NCI-H345 treated with DMSO at 0.1 percent for 48 hours (cell line): ENCODE measurements at regions not wholly inside any gene's neighbourhood (a gene's known extent, or its start where the extent isn't known, plus 50 kb on each side); places are given as distances from the start of the nearest gene placed in this dataset.
"Not testable (repeated sequence)": the region's sequence is repeated elsewhere in the genome, so short reads cannot be mapped to it uniquely, and the experiment has no call there.

ENCODE experiments used
- DNase-seq: peaks from one replicate; lab custom pipeline; 2025; ENCODE audit not compliant: unreplicated experiment; lab: John Stamatoyannopoulos, UW

DNA sequence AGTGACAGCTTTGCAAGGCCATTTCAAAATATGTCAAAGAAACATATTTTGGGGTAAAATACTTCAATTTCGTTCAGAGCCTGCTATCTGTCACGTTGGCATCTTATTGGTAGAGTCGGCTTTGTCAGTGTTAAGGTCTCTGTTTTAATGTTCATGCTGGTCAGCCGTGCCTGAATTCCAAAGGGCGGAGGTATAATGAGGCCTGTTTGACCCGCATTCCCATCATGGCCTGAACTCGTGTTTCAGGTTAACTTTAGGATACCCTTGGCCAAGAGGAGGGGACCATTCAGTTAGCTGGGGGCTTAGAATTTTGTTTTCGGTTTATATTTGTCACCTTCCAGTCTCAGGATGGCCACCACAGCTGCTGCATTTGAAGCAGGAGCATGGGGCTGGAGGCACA is 236.4 kb downstream of the NFATC2 start:
- no peak for DNase-seq

DNA sequence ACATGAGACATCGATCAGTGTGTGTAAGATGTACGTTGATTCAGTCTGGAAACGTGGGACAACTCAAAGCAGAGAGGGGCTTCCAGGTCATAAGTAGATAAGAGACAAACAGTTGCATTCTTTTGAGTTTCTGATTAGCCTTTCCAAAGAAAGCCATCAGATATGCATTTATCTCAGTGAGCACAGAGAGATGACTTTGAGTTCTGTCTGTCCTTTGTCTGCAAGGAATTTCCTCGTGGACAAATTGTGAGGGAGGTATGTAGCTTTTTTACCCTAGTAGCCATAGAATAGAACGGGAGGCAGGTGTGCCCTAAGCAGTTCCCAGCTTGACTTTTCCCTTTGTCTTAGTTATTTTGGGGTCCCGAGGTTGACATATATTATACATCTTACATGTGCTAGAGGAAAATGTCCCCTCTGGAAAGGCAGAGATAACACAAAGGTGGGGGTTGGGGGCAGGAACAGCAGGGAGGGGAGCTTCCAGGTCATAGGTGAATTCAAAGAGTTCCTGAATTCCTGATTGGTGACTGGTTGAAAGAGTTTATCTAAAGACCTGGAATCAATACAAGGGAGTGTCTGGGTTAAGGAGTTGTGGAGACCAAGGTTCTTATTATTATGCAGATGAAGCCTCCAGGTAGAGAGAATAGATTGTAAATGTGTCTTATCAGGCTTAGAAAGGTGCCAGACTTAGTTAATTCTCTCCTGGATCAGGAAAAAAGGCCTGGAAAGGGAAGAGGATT is 237.0 kb downstream of the NFATC2 start:
- no peak for DNase-seq

DNA sequence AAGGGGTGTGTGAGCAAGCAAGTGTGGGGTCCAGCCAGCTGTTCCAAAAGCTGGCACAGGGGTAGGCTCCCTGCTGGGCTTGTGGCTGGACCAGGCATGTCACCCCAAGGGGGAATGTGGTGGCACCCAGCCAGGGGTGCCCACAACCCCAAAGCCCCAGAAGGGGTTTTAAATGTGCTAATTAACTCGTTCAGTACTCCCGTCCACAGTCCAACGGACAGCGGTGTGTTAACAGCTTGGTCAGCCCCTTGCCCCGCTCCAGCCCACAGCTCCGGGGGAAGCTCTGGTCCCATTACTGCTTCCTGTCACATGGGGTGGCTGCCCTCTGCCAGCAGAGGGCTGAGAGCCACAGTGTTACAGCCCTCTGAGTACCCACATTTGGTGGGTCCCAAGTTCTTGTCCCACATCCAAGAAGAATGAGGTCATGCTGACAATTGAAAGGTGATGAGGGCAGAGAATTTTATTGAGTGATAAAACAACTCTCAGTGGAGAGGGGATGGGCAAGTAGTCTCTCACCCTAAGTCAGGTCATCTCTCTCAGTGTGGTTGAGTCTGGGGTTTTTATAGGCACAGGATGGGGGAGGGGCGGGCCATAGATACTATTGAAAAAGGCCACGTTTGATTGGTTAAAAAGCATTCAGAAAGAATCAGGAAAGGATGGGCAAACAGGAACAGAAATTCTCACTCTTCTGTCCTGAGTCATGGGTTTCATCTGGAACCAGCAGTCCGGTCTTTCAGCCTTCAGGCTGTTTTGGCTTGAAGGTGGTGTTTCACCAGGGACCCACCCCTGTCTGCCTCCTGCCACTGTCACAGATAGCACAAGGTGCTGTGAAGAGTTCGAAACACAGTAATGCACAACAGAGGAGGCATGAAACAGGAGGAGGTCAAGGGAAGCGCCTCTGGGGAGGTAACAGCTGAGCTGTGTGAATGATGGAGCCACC is 238.5 kb downstream of the NFATC2 start:
- no peak for DNase-seq

DNA sequence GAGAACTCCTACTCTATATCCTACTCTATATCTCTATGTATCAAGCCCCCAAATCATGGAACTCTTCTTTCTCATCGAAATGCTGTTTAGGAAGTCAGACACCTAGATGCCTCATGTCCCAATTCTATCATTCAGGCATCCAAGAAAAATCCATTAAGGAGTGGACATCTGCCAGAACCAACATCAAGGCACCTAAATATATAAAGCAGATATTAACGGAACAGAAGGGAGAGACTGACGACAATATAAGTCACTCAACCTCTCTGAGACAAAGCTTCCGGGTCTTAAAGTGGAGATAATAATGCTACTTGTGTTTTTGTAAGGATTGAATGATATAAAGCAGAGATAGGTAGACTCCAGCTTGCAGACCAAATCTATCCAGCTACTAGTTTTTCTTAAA is 241.5 kb downstream of the NFATC2 start:
- no peak for DNase-seq

DNA sequence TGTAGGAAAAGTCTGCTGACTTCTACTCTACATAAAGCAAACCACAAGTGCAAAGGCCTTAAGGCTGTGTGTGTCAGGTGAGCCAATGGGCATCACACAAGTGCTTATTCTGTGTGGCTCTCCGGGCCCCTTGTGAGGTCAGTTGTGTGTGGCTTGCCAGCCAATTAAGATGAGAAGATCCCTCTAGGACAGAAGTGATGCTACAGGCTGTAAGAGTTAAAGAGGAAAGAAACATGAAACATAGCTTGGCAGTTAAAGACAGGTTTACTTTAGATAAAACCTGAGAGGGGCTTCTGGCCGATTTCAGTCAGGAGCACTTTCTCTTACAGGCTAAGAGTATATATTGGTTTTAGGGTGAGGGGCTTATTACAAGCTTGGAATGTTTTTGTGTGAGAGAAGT is 242.4 kb downstream of the NFATC2 start:
- DNase-seq: no peak

DNA sequence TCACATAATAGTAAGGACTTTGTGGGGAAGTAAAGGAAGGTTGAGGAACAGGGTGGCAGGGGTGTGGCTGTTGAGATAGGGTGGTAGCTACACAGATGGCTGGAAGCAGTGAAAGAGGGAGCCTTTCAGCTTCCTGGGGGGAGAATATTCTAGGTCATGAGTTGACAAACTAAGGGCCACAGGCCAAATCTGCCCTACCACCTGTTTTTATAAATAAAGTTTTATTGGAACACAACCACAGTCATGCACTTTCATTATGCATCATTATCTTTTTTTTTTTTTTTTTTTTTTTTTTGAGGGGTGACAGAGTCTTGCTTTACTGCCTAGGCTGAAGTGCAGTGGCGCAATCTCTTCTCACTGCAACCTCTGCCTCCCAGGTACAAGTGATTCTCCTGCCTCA is 243.1 kb downstream of the NFATC2 start:
- DNase-seq: no peak

DNA sequence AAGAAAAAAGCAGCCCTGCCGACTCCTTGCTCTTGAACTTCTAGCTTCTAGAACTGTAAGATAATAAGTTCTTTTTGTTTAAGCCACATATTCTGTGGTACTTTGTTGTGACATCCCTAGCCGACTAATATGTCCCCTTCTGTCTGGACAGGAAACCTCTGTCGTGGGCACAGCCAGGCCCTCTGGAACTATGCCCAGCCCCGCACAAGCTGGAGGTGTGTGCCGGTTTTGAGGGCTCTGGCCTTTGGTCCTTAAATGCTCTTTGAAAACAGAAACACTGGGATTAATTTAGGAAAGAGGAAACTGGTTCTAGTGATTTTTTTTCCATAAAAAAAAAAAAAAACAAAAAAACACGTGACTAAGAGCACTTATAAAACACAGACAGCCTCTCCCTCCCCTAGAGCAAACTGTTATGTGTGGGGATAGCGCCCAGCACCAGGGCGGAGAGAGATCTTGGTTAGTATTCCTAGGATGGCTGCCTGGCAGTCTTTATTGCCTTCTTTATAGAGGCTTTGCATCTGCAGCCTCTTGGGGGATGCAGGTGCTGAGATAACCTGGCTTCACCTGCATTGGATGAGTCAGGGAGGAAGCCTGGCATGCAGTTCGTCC is 244.3 kb downstream of the NFATC2 start:
- no peak for DNase-seq

DNA sequence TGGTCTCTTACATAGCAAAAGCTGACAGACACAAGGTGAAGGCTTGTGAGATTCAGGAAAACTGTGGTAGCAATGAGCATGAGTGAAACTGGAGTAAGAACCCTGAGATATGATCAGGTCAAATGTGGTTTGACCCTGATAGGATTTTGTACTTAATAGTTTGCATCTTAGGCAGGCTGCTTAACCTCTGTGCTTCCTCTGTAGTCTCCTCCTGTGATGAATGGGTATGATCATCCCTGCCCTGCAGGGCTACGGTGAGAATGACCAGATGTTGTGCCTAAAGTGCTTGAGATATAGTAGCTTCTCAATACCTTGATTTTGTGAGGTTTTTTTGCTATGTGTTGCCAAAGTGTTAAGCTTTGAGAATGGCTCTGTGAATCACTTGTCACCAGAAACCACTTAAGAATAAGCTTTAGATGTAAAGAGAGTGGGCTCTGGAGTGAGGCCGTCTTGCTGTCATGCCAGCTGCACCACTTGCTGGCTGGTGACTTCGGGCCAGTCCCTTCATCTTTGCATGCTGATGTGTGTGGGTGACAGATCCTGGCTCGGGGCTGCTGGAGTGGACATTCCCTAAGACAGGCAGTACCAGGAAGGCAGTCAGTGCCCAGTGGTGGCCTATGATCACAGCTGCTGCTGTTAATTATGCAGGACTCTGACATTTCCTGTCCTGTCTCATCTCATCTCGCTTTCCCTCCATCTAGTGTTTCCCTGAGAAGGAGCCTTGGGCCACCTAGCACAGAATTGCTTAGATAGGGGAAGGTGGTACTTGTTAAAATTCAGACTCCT is 254.7 kb downstream of the NFATC2 start:
- DNase-seq: no peak

DNA sequence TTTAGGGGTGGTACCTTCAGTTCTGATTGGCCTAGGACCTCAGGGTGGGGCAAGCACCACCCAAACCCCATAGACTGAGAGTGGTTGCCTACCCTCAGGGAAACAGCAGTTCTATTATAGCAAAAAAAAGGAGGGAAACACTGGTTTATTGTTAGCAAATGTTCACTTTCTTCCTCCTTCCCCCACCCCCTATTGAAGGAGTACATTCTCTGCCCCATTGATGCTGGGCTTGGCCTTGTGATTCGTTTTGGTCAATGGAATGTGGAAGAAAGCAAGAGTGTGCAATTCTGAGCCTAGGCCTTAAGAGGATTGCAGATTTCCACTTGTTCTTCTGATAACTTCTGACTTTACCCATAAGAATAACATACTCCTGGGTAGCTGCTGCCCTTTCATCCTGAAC is 255.8 kb downstream of the NFATC2 start:
- no peak for DNase-seq

DNA sequence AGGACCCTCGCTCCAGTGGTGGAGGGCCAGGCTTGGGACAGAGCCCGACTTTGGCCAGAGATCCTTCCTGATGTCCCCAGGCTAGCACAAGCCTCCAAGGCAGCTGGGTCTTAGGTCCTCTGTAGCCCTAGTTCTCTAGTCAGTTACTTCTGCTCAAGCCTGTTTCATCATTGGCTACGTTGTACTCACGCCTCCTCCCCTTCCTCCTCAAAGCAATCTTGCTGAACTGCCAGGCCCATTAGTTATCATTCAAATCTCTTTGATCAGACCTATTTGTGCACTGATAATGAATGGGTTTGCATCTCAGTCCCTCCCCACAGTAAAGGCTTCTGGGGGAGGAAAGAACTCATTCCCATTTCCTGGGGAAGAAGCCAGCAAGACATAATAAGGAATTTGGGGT is 256.8 kb downstream of the NFATC2 start:
- no peak for DNase-seq

DNA sequence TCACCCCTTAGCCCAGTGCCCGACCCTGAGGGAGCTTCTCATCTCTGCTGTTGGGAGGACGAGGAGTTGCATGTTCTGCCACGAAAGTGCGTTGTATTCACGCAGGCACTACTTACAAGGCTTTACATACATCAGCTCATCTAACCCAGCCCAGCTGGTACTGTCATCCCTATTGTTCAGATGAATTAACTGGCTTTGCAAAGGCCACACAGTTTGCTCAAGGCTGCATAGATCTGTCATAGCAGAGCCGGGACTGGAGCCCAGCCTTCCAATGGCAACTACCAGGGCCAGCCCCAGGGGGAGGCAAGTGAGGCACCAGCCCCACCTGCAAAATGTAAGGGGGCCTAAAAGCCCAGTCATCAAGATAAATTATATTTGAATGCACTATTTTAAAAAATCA is 257.6 kb downstream of the NFATC2 start:
- DNase-seq: no peak

DNA sequence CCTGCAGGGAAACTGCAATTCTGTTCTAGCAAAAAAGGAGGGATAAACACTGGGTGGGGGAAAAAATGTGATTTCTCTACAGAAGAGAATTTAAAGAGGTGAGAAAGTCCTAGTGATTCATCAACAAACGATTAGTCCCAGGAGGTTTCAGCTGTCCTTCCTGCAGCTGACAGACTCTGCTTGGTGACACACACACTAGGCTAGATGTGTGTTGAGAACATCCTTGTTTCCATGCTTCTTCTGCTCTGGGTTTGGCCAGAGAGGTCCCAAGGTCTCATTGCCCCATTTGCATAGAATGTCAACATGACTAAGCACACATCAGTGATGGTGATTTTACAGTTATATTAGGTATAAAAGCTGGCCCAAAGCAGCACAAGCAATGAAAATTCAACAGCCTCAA is 258.3 kb downstream of the NFATC2 start:
- DNase-seq: no peak

DNA sequence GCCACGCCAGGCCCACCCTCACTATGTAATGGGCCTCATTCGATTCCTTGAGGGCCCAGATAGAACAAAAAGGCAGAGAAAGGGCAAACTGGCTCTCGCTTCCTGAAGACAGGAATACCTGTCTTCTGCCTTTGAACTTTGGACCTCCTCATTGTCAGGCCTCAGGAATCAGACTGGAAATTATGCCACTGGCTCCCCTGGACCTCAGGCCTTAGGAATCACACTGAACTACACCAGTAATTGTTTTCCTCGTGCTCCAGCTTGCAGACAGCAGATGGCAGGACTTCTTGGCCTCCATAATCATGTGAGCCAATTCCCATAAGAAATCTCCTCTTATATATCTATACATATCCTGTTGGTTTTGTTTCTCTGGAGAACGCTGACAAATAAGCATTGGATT is 258.6 kb upstream of the KCNG1 start:
- no peak for DNase-seq

DNA sequence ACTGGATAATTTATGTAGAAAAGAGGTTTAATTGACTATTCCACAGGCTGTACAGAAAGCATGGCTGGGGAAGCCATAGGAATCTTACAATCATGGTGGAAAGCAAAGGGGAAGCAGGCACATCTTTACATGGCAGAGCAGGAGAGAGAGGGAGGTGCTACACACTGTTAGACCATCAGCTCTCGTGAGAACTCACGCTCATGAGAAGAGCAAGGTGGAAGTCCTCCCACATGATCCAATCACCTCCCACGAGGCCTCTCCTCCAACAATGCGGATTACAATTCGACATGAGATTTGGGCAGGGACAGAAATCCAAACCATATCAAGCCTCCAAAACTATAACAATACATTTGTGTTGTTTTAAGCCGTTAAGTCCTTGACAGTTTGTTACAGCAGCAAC is 257.1 kb upstream of the KCNG1 start:
- DNase-seq: no peak

DNA sequence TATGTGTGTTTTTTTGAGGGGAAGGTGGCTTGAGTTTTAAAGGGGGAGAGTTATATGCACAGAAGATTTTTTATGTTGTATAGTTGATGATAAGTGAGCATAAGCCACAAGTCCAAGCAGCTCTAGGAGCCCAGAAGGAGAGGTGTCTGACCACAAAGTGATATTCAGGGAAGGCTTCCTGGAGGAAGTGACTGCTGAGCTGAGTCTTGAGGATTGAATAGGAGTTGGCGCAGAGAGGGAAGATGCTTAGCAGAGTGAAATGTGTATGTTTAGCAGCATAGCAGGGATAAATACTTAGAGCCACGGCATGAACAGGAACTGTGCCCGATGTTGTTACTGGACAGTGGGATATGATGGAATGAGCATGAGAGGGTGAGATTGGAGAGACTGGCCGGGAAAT is 255.1 kb upstream of the KCNG1 start:
- no peak for DNase-seq

DNA sequence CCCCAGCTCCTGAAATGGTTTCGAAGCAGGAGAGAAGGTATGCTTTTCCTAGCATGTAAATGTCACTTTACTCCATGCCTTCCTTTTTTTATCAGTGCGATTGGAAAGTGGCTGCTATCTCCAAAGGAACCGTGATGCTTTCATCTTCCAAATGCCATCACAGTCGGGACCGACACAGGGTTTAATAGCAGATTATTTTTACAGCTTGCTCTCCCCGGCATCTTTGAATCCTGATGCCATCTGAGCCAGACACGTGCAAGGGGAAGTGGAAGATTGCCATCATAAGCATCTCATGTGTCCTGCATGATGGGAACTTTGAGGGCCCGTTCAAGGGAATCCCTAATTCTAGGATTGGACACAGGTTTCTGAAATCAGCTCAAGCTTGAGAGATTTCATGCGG is 253.4 kb upstream of the KCNG1 start:
- DNase-seq: no peak

DNA sequence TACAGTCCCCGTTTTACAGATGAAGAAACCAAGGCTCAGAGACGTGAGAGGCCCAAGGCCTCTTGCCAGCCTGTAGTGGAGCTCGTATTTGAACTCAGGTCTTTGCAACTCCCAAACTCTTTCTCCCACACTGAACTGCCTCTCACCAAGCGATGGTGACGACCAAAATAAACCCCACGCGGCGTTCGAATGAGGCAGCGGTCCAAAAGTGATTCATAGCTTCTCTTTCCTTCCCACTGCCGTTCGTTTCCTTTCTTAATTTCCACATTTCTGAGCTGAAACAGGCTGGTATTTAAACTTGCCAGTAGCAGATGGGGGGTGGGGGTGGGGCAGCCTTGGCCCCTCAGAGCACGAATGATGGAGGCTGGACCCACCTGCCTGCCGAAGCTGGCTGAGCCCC is 252.9 kb upstream of the KCNG1 start:
- no peak for DNase-seq

DNA sequence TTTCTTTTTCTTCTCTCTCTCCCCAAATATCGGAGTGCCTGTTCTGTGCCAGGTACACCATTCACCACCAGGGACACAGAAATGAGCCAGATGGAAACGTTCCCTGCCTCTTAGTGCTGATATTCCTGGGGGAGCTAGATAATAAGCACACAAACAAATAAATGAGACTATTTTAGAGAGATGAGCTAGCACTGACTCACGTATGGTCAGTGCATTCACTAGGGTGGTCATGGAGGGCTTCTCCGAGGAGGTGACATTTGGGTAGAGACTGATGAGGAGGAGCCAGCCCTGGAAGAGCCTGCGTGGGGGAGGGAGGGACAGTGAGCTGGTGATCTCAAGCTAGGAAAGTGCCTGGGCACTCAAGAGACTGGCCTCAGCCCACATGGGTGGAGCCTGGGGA is 252.3 kb upstream of the KCNG1 start:
- no peak for DNase-seq

DNA sequence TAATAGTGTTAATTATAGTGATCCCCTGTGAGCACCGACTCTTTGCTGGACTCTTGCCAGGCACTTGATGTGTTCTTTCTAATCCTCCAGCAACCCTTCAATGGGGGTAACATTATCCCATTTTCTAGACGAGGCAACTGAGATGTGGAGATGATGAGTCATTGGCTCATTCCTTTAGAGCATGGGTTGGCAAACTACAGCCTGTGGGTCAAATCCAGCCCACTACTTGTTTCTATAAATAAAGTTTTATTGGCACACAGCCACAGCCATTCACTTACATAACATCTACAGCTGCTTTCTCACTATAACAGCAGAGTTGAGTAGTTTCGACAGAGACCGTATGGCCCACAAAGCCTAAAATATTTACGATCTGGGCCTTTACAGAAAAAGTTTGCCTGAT is 249.5 kb upstream of the KCNG1 start:
- no peak for DNase-seq

DNA sequence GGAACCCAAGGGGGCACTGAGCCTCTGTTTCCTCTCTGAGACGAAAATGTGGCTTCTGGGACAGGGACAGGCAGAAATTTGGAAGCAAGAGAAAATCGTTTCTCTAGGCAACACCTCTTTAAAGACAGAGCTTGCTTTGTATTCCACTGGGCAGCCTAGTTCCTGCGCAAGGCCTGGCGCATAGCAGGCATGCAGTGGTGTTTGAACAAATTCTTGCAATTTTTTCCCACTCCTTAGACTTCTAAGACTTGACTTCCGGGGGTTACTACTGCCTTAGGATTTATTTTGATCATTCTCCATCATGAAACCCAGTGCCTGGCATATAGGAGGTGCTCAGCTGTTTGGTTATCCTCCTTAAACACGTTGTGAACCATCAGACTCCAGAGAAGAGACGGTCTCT is 249.0 kb upstream of the KCNG1 start:
- no peak for DNase-seq

DNA sequence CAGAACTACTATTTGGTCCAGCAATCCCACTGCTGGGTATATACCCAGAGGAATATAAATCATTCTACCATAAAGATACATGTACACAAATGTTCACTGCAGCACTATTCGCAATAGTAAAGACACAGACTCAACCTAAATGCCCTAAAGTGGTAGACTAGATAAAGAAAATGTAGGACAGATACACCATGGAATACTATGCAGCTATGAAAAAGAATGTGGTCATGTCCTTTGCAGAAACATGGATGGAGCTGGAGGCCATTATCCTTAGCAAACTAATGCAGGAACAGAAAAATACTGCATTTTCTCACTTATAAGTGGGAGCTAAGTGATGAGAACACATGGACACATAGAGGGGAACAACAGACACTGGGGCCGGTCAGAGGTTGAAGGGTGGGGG is 248.4 kb upstream of the KCNG1 start:
- DNase-seq: not testable (repeated sequence)
